ENCODE measurements at regions not wholly inside any gene's neighbourhood (a gene's known extent, or its start where the extent isn't known, plus 50 kb on each side); places are given as distances from the start of the nearest gene placed in this dataset.

DNA sequence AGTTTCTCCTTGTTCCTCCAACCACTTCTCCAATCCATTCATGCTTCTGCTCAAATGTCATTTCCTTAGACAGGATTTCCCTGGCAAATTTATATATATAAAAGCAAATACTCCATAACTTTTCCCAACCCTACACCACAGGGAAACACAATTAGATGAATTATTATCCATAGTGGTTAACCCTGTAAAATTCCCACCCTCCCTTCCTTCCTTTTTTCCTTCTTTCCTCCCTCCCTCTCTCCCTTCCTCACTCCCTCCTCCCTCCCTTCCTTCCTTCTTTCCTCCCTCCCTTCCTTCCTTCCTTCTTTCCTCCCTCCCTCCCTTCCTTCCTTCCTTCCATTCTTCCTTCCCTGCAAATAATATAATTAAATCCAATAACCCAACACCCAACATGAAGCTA lies 617.7 kb downstream of the IRS1 start:
- TF ChIP-seq, protein P1, sequence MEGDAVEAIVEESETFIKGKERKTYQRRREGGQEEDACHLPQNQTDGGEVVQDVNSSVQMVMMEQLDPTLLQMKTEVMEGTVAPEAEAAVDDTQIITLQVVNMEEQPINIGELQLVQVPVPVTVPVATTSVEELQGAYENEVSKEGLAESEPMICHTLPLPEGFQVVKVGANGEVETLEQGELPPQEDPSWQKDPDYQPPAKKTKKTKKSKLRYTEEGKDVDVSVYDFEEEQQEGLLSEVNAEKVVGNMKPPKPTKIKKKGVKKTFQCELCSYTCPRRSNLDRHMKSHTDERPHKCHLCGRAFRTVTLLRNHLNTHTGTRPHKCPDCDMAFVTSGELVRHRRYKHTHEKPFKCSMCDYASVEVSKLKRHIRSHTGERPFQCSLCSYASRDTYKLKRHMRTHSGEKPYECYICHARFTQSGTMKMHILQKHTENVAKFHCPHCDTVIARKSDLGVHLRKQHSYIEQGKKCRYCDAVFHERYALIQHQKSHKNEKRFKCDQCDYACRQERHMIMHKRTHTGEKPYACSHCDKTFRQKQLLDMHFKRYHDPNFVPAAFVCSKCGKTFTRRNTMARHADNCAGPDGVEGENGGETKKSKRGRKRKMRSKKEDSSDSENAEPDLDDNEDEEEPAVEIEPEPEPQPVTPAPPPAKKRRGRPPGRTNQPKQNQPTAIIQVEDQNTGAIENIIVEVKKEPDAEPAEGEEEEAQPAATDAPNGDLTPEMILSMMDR (IDR thresholded peaks at IDR 0.05), result no peak
- TF ChIP-seq POLR2A (IDR thresholded peaks at IDR 0.05), result no peak
